GM19455 (cell line): ENCODE measurements at regions not wholly inside any gene's neighbourhood (a gene's known extent, or its start where the extent isn't known, plus 50 kb on each side); places are given as distances from the start of the nearest gene placed in this dataset.
"Not testable (repeated sequence)": the region's sequence is repeated elsewhere in the genome, so short reads cannot be mapped to it uniquely, and the experiment has no call there.

Experiments
- ATAC-seq: cut with Tn5 transposase; IDR thresholded peaks from one replicate; pipeline ENCODE4 v1.9.1; 2021; ENCODE audit not compliant: unreplicated experiment

- peak; percentile 88 for ATAC-seq
Observed at GRCh38 chr12:23350808-23351207, 598.7 kb downstream of the SOX5 start.

GRCh38 chr12:23352670-23353069, 596.8 kb downstream of the SOX5 start:
- ATAC-seq = no peak

GRCh38 chr12:23354800-23355199, 594.7 kb downstream of the SOX5 start:
- no peak for ATAC-seq

- ATAC-seq = no peak
Observed at GRCh38 chr12:23356440-23356839, 593.0 kb downstream of the SOX5 start.

- no peak for ATAC-seq
Observed at GRCh38 chr12:23356927-23357708, 592.4 kb downstream of the SOX5 start.

- ATAC-seq = no peak
Observed at GRCh38 chr12:23359975-23360701, 589.3 kb downstream of the SOX5 start.

GRCh38 chr12:23361971-23362370, 587.5 kb downstream of the SOX5 start:
- ATAC-seq = no peak

- no peak for ATAC-seq
Observed at GRCh38 chr12:23368590-23368989, 580.9 kb downstream of the SOX5 start.

- ATAC-seq = no peak
Observed at GRCh38 chr12:23375621-23376020, 573.8 kb downstream of the SOX5 start.

GRCh38 chr12:23376238-23376637, 573.2 kb downstream of the SOX5 start:
- ATAC-seq = no peak

- no peak for ATAC-seq
Observed at GRCh38 chr12:23380419-23381100, 568.9 kb downstream of the SOX5 start.

- ATAC-seq = not testable (repeated sequence)
Observed at GRCh38 chr12:23388898-23389297, 560.6 kb downstream of the SOX5 start.

- ATAC-seq = not testable (repeated sequence)
Observed at GRCh38 chr12:23389315-23389714, 560.2 kb downstream of the SOX5 start.

GRCh38 chr12:23399402-23399933, 550.0 kb downstream of the SOX5 start:
- no peak for ATAC-seq

- ATAC-seq = no peak
Observed at GRCh38 chr12:23415180-23415579, 534.3 kb downstream of the SOX5 start.

- no peak for ATAC-seq
Observed at GRCh38 chr12:23421556-23421955, 527.9 kb downstream of the SOX5 start.

GRCh38 chr12:23423097-23423687, 526.3 kb downstream of the SOX5 start:
- no peak for ATAC-seq

GRCh38 chr12:23423796-23424195, 525.7 kb downstream of the SOX5 start:
- no peak for ATAC-seq

- ATAC-seq = no peak
Observed at GRCh38 chr12:23424685-23425084, 524.8 kb downstream of the SOX5 start.

- ATAC-seq = no peak
Observed at GRCh38 chr12:23426328-23426727, 523.1 kb downstream of the SOX5 start.

GRCh38 chr12:23428758-23429157, 520.7 kb downstream of the SOX5 start:
- no peak for ATAC-seq
